ENCODE measurements at regions not wholly inside any gene's neighbourhood (a gene's known extent, or its start where the extent isn't known, plus 50 kb on each side); places are given as distances from the start of the nearest gene placed in this dataset.

- no peak for DNase-seq
These were observed 295.0 kb upstream of the RORA start for GRCh38 chr15:61524086-61524485.

DNA sequence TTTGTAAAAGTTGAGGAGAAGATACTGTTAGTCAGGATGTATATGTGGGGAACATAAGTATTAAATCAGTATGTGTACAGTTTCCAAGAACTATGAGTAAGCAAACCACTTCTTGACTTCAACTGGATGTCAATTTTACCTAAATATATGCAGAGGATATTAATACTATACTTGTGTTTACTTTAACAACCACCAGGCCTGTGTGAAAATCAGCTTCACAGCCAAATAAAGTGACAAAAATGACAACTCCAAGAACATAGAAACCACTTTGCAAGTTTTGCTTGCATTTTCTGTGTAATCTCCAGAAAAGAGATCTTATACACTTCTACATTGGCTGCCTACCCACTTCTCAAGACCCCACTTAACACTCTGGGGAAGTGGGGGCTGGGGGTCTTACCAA is 293.3 kb upstream of the RORA start:
- no peak for DNase-seq

GRCh38 chr15:61521953-61522352 is 292.9 kb upstream of the RORA start:
- DNase-seq: no peak

DNA sequence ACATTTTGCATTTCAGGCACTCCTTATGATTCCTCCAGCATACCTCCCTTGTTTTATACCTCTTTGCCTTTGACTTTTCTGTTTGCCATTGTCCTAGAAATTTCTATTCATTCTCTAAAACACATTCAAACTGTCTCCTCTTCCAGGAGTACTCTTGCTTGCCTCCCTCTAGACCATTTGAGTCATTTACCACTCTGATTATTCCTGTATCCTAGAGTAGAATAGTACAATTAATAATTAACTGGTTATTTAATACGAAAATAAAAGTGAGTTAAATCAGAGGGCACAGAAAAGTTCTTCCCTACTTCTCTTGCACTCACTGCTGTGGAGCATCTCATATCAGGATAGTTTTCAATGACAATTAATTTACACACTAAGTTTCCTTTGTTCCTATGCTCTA is 290.2 kb upstream of the RORA start:
- DNase-seq: no peak

DNA sequence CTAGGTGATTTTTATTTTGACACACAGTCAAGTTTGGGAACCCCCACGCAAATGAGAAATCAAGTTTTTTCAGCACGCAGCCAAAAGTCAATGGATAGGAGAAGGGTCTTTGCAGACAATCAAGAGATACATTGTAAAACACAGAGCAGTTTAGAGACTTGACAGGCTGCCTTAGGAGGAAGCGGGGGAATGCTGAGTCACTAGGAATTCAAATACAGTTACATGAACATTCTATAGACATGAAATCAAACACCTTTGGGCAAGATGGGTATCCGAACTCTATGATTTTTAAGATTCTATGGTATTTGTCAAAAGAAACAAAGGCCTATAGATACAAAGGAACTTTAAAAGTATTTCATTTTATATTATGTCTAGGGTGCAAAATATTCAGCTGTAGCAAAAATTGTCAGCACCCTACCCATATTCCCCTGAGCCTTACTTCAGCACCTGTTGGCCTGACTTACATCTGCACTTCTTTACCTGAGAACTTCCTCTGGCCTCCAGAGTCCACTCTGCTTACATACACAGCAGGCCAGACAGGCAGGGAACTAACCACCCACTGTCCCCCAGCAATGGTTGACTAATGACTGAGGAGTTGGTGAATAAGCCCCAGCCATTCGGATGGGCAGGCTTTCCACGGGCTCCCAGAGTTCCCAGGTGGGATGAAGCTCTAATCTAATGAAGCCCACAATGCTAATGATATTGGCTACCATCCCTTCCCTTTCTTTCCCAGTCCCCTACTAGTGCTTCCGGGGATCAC is 289.3 kb upstream of the RORA start:
- no peak for DNase-seq

DNA sequence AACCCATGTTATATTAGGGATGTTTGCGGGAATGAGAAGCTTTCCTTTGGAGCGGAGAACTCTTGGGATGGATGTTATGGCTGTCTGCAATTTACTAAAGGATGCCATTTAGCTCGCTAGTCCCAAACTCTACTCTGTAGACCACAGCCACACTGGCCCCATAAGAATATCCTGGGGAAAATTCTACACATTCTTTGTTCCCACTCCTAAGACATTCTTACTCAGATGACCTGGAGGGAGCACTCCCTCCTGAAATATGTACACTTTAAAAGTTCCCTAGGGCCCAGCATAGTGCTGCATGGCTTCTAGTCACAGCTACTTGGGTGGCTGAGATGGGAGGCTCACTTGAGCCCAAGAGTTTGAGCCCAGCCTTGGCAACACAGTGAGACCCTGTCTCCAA is 288.7 kb upstream of the RORA start:
- no peak for DNase-seq

- DNase-seq: no peak
These were observed 288.2 kb upstream of the RORA start for GRCh38 chr15:61517335-61517734.

DNA sequence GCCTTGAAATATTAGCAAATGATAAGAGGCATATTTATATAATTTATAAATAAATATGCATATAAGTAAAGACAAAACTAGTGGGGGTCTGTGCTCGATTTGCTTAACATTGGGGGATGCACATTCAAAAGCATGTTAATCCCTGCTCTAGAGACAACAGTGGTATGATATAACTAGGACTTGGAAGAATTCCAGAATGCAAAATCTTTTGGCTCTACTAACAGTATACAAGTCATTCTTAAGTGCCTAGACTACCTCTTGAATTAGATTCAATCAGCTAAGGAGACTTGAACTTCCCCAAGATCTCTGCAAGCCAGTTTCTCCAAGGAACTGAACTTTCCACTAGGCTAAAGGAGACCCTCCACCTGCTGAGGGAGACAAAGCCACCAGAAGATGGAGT is 282.7 kb upstream of the RORA start:
- no peak for DNase-seq

GRCh38 chr15:61511089-61511488 is 282.0 kb upstream of the RORA start:
- no peak for DNase-seq

DNA sequence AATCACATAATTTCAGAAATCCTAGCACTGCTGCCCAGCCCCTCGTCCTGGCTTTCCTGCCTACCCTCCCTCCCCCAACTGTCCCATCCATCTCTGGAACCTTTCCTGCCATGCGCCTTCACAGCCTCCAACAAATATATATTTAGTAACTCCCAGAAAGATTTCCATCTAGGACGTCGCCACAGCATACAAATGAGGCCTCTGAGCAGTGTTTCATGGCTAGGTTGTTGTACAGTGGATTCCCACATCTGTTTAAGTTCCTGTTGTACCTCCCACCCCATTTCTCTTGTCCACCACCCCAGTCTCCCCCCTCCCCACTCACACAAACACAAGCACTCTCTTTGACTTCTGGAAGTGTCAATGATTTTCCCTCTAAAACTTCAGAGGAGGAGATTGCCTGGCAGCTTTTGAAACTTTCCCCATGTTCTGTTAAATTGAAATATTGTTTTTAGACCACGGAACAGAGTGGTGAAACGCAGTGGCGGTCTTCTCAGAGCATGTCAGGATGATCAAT is 280.3 kb upstream of the RORA start:
- DNase-seq: no peak

- DNase-seq: no peak
These were observed 274.4 kb upstream of the RORA start for GRCh38 chr15:61503383-61503969.

GRCh38 chr15:61501815-61502389 is 272.8 kb upstream of the RORA start:
- DNase-seq: no peak

GRCh38 chr15:61500951-61501620 is 272.0 kb upstream of the RORA start:
- DNase-seq: no peak

- DNase-seq: no peak
These were observed 271.4 kb upstream of the RORA start for GRCh38 chr15:61500523-61500922.

GRCh38 chr15:61499376-61499775 is 270.3 kb upstream of the RORA start:
- no peak for DNase-seq

GRCh38 chr15:61489571-61489970 is 260.5 kb upstream of the RORA start:
- DNase-seq: no peak

DNA sequence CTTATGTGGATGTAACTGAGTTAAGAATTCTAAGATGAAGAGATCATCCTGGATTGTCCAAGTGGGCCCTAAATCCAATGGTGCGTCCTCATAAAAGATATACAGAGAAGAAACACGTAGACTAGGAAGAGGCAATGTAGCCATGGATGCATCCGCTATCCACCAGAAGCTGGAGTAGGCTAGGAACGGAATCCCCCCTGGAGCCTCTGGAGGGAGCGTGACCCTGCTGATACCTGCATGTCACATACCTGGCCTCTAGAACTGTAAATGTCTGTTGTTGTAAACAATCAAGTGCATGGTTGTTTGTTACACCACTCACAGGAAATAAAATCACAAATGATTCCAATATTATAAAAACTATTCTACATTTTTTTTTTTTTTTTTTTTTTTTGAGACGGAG is 254.5 kb upstream of the RORA start:
- DNase-seq: no peak

GRCh38 chr15:61481886-61482285 is 252.8 kb upstream of the RORA start:
- no peak for DNase-seq

- no peak for DNase-seq
These were observed 251.8 kb upstream of the RORA start for GRCh38 chr15:61480863-61481262.

DNA sequence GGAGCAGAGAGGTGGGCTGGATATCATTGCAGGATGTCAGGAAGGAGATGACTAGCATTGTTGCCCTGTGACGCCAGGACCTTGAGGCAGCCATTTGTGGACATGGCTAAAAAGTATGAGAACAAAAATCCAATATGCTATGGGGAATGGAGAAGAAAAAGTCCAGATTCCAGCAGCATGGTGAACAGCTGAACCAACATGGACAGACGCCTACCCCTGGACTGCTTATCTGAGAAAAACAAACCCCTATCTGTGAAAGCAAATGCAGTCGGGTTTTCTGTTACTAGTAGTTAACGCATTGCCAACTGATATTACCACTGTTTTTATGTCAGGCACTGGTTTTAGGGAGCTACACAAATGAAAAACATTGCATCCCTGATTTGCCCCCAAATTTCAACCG is 251.2 kb upstream of the RORA start:
- no peak for DNase-seq

DNA sequence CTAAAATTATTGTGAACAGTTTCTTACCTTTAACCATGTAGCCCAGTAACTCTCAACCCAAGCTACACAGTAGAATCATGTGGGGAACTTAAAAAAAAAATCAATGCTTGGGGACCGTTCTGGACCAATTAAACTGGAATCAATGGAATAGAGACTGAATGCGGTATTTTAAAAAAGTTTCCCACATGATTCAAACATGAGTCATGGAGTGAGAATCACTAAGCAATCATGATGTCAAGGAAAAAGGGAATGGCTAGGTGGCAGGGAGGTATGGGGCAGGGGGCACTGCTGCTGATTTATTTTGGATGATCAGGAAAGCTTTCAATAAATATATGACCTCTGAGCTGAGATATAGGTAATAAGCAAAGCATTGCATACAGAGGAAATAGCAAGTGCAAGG is 250.5 kb upstream of the RORA start:
- DNase-seq: no peak

- no peak for DNase-seq
These were observed 247.6 kb upstream of the RORA start for GRCh38 chr15:61476741-61477140.

- no peak for DNase-seq
These were observed 245.7 kb upstream of the RORA start for GRCh38 chr15:61474796-61475195.

DNA sequence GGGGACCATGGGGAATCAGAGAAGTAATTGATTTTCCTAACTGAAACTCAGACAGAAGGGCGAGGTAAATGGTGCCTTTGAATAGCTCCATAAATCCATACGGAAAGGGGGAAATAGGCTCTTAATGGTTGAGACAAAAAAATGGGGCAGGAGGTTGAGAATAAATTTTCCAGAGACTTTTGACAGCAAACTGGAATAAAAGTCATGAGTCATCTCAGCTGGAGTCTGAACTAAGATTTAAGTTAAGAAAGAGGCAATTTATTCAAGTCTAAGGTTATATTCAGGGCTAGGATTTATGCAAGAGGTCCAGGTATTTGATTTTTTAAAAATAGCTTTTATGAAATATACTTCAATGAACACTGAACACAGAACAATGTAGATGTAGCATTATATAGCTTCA is 238.7 kb upstream of the RORA start:
- no peak for DNase-seq
